HEK293 (cell line): ENCODE measurements at regions not wholly inside any gene's neighbourhood (a gene's known extent, or its start where the extent isn't known, plus 50 kb on each side); places are given as distances from the start of the nearest gene placed in this dataset.

Experiments used
- CTCF ChIA-PET: fragments of 350-600 bp; formaldehyde crosslinking; extraction: SDS; loops from one replicate; lab custom pipeline; 2021; ENCODE audit warnings: antibody characterized with exemption; lab: Yijun Ruan, JAX
- POLR2A ChIA-PET: fragments of 300-600 bp; formaldehyde crosslinking; extraction: SDS; loops from one replicate; lab custom pipeline; 2020; ENCODE audit warnings: antibody characterized with exemption, inconsistent platforms; lab: Yijun Ruan, JAX
- H3K27ac ChIP-seq: fragments of 200-500 bp; sonication (Bioruptor generic); 2 replicates; pipeline ENCODE4 v1.5.1; 2014; ENCODE audit warnings: low read depth, low read length, control low read depth, inconsistent platforms; ENCODE audit errors: extremely low read depth
- H3K36me3 ChIP-seq, 2 experiments: fragments of 200-500 bp in 1 of 2; sonication (Bioruptor generic) in 1 of 2; 1 replicate in 1 of 2; 2 replicates in 1 of 2; pipeline ENCODE4 v1.5.1; 2014 to 2017; ENCODE audit warnings: inconsistent platforms in 2 of 2, low read length in 2 of 2; ENCODE audit not compliant: control insufficient read depth in 2 of 2, insufficient read depth in 1 of 2
- H3K4me1 ChIP-seq: fragments of 200-500 bp; sonication (Bioruptor generic); 2 replicates; pipeline ENCODE4 v1.5.1; 2014; ENCODE audit warnings: mild to moderate bottlenecking, low read length, inconsistent platforms; ENCODE audit not compliant: control insufficient read depth, insufficient read depth
- H3K4me3 ChIP-seq: 2 replicates; pipeline ENCODE4 v1.5.1; 2011; ENCODE audit warnings: low read depth, mild to moderate bottlenecking, control low read depth, low read length, moderate library complexity
- H3K9me3 ChIP-seq: fragments of 200-500 bp; sonication (Bioruptor generic); 2 replicates; pipeline ENCODE4 v1.5.1; 2014; ENCODE audit warnings: low read depth, low read length, inconsistent platforms; ENCODE audit not compliant: control insufficient read depth, insufficient read depth
- SALL2 ChIP-seq: fragments of 450-650 bp; formaldehyde crosslinking; IDR thresholded peaks from 2 replicates; pipeline ENCODE4 v1.5.0; 2017; ENCODE audit warnings: missing biosample characterization, mild to moderate bottlenecking, missing genetic modification characterization, borderline replicate concordance
- SCRT2 ChIP-seq: fragments of 450-650 bp; formaldehyde crosslinking; IDR thresholded peaks from 2 replicates; pipeline ENCODE4 v1.5.1; 2016; ENCODE audit warnings: missing biosample characterization, missing genetic modification characterization
- TRIM28 ChIP-seq: IDR thresholded peaks from 2 replicates; pipeline ENCODE4 v1.6.1; 2011; ENCODE audit warnings: low read length, control low read depth, borderline replicate concordance
- ZBTB1 ChIP-seq: fragments of 450-650 bp; formaldehyde crosslinking; IDR thresholded peaks from 2 replicates; pipeline ENCODE4 v1.5.1; 2016; ENCODE audit warnings: missing biosample characterization, missing genetic modification characterization
- ZBTB7A ChIP-seq: fragments of 450-650 bp; formaldehyde crosslinking; IDR thresholded peaks from 2 replicates; pipeline ENCODE4 v1.5.1; 2016; ENCODE audit warnings: low read depth, missing biosample characterization, missing genetic modification characterization
- ZNF169 ChIP-seq: fragments of 450-650 bp; formaldehyde crosslinking; IDR thresholded peaks from 2 replicates; pipeline ENCODE4 v1.5.1; 2016; ENCODE audit warnings: missing biosample characterization, missing genetic modification characterization
- ZNF501 ChIP-seq: fragments of 450-650 bp; formaldehyde crosslinking; IDR thresholded peaks from 2 replicates; pipeline ENCODE4 v1.5.1; 2016; ENCODE audit warnings: missing biosample characterization, missing genetic modification characterization
- ZNF529 ChIP-seq: fragments of 450-650 bp; formaldehyde crosslinking; IDR thresholded peaks from 2 replicates; pipeline ENCODE4 v1.5.1; 2017; ENCODE audit warnings: missing genetic modification characterization, missing biosample characterization; ENCODE audit not compliant: insufficient replicate concordance
- ZNF555 ChIP-seq: fragments of 450-650 bp; formaldehyde crosslinking; conservative IDR thresholded peaks from 2 replicates; pipeline ENCODE4 v1.5.1; 2017; ENCODE audit warnings: missing biosample characterization, mild to moderate bottlenecking, missing genetic modification characterization, inconsistent platforms
- ZNF585B ChIP-seq: fragments of 450-650 bp; formaldehyde crosslinking; IDR thresholded peaks from 2 replicates; pipeline ENCODE4 v1.5.1; 2016; ENCODE audit warnings: missing biosample characterization, missing genetic modification characterization
- ZNF624 ChIP-seq: fragments of 450-650 bp; formaldehyde crosslinking; IDR thresholded peaks from 2 replicates; pipeline ENCODE4 v1.5.1; 2017; ENCODE audit warnings: missing biosample characterization, missing genetic modification characterization
- ZNF660 ChIP-seq: fragments of 450-650 bp; IDR thresholded peaks from 2 replicates; pipeline ENCODE4 v1.5.1; 2018; ENCODE audit warnings: missing biosample characterization, mild to moderate bottlenecking, missing genetic modification characterization
- ZNF76 ChIP-seq: fragments of 450-650 bp; formaldehyde crosslinking; IDR thresholded peaks from 2 replicates; pipeline ENCODE4; 2016; ENCODE audit warnings: low read depth, missing biosample characterization, missing genetic modification characterization, borderline replicate concordance
- ZNF776 ChIP-seq: fragments of 450-650 bp; formaldehyde crosslinking; IDR thresholded peaks from 2 replicates; pipeline ENCODE4 v1.5.0; 2017; ENCODE audit warnings: missing biosample characterization, missing genetic modification characterization, borderline replicate concordance
- ZNF792 ChIP-seq: fragments of 450-650 bp; formaldehyde crosslinking; IDR thresholded peaks from 2 replicates; pipeline ENCODE4 v1.5.1; 2016; ENCODE audit warnings: missing biosample characterization, missing genetic modification characterization
- TF ChIP-seq, protein P1 (sequence below): fragments of 450-650 bp; formaldehyde crosslinking; IDR thresholded peaks from 2 replicates; pipeline ENCODE4 v1.5.1; 2017; ENCODE audit warnings: missing biosample characterization, missing genetic modification characterization
- TF ChIP-seq, protein P2 (sequence below): fragments of 450-650 bp; formaldehyde crosslinking; IDR thresholded peaks from 2 replicates; pipeline ENCODE4 v1.5.1; 2016; ENCODE audit warnings: missing biosample characterization, missing genetic modification characterization
- TF ChIP-seq, protein P3 (sequence below): fragments of 450-650 bp; formaldehyde crosslinking; IDR thresholded peaks from 2 replicates; pipeline ENCODE4 v1.5.1; 2017; ENCODE audit warnings: missing biosample characterization, mild to moderate bottlenecking, missing genetic modification characterization, moderate library complexity
- TF ChIP-seq, protein P4 (sequence below): fragments of 450-650 bp; formaldehyde crosslinking; IDR thresholded peaks from 2 replicates; pipeline ENCODE4 v1.5.1; 2016; ENCODE audit warnings: missing biosample characterization, missing genetic modification characterization

DNA sequence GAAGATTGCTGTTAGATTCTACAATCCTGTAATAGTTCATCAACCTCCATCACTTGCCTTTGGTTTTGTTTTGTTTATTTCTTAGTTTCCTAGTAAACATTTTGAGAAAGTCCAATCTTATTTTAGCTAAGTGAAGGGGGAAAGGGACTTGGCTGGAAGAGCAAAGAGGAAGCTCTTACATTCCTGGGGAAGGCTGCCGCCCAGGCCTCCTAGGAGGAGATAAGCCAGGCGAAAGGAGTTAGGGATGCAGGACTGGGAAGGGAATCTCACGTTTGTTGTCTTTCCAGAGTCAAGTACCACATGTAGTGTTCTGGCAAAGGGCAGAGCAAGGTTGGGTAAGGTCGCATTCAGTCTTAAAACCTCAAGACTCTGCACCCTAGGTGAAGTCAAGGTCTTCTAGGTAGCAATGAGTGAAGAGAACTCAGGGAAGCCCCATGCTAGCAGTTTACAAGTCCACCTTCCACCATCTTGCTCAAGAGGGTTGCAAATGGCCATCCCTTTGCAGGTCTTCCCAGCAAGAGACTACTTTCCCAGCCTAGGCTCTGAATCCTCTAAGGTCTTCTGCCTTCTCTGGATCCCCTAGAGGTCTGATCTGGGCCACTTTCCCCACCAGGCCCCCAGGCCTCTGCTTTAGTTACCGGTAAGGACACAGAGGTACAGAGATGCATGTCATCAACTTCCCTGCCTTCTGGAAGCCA is 320.7 kb downstream of the CYP26B1 start (continued):
- TF ChIP-seq, protein P1, sequence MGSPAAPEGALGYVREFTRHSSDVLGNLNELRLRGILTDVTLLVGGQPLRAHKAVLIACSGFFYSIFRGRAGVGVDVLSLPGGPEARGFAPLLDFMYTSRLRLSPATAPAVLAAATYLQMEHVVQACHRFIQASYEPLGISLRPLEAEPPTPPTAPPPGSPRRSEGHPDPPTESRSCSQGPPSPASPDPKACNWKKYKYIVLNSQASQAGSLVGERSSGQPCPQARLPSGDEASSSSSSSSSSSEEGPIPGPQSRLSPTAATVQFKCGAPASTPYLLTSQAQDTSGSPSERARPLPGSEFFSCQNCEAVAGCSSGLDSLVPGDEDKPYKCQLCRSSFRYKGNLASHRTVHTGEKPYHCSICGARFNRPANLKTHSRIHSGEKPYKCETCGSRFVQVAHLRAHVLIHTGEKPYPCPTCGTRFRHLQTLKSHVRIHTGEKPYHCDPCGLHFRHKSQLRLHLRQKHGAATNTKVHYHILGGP (tag by site-specific recombination): no peak
- TF ChIP-seq TRIM28 (no peak), ZNF776 (tag by site-specific recombination) (no peak), ZNF792 (tag by site-specific recombination) (no peak), SALL2 (no peak), ZNF555 (tag by site-specific recombination) (no peak)
- TF ChIP-seq, protein P2, sequence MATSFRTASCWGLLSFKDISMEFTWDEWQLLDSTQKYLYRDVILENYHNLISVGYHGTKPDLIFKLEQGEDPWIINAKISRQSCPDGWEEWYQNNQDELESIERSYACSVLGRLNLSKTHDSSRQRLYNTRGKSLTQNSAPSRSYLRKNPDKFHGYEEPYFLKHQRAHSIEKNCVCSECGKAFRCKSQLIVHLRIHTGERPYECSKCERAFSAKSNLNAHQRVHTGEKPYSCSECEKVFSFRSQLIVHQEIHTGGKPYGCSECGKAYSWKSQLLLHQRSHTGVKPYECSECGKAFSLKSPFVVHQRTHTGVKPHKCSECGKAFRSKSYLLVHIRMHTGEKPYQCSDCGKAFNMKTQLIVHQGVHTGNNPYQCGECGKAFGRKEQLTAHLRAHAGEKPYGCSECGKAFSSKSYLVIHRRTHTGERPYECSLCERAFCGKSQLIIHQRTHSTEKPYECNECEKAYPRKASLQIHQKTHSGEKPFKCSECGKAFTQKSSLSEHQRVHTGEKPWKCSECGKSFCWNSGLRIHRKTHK (tag by site-specific recombination): no peak
- TF ChIP-seq, protein P3, sequence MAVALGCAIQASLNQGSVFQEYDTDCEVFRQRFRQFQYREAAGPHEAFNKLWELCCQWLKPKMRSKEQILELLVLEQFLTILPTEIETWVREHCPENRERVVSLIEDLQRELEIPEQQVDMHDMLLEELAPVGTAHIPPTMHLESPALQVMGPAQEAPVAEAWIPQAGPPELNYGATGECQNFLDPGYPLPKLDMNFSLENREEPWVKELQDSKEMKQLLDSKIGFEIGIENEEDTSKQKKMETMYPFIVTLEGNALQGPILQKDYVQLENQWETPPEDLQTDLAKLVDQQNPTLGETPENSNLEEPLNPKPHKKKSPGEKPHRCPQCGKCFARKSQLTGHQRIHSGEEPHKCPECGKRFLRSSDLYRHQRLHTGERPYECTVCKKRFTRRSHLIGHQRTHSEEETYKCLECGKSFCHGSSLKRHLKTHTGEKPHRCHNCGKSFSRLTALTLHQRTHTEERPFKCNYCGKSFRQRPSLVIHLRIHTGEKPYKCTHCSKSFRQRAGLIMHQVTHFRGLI (tag by site-specific recombination): no peak
- TF ChIP-seq, protein P4, sequence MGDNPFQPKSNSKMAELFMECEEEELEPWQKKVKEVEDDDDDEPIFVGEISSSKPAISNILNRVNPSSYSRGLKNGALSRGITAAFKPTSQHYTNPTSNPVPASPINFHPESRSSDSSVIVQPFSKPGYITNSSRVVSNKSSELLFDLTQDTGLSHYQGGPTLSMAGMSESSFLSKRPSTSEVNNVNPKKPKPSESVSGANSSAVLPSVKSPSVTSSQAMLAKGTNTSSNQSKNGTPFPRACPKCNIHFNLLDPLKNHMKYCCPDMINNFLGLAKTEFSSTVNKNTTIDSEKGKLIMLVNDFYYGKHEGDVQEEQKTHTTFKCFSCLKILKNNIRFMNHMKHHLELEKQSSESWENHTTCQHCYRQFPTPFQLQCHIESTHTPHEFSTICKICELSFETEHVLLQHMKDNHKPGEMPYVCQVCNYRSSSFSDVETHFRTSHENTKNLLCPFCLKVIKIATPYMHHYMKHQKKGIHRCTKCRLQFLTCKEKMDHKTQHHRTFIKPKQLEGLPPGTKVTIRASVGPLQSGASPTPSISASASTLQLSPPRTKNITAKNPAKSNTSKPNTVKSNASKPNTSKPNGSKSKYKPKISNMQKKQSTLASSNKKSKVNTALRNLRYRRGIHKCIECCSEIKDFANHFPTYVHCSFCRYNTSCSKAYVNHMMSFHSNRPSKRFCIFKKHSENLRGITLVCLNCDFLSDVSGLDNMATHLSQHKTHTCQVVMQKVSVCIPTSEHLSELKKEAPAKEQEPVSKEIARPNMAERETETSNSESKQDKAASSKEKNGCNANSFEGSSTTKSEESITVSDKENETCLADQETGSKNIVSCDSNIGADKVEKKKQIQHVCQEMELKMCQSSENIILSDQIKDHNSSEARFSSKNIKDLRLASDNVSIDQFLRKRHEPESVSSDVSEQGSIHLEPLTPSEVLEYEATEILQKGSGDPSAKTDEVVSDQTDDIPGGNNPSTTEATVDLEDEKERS (tag by site-specific recombination): no peak

DNA sequence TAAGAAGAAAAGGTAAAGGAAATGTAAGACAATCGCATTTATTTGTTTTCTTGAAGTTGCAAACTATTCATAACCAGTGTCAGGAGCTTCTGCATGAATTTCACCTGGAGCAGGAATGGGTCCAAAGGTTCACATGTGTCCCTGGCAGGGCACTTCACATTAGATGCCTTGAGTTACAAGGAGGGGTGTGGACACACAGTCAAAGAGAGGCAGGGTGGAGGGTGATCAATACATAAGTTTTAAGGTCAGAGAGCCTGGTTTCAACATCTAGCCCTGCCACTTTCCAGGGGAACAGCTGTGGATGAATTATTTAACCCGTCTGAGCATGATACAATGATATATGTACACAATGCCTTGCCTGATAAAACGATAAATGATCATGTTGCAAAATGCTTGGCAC is 321.4 kb downstream of the CYP26B1 start:
- CTCF ChIA-PET: interaction anchor here (0.6 to 1.2 kb wide), 4 partner anchors 27 to 1427 kb away, joined by 3 to 4 read pairs (median 4); no protein-coding TSS in a partner anchor
- H3K4me1 ChIP-seq: no peaks in the 10 kb centered on the region

DNA sequence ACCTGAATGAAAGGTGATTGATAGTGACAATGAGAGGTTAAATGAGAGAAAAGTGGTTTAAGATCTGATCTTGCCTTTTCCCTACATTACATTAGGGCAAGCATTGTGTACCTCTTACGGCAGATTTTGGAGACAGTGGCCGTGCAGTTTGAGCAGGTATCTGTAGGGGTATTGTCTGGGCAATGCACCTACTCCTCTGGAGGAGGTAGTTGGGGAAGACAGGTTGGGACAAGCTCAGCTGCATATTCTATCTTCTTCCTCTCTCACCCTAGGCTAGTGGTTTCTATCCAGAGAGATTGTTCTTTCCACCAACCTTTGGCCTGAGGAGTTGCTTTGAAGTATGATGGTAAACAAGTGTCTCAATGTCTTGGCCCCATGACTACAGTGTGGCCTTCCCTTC is 323.2 kb downstream of the CYP26B1 start:
- ChIA-PET POLR2A (no interaction called here), CTCF (interaction anchor here (0.5 to 1.5 kb wide), 2 partner anchors 25 to 28 kb away, joined by 3 read pairs; no protein-coding TSS in a partner anchor)
- no peak overlapping the region for H3K4me3 ChIP-seq
- no peaks in the 10 kb centered on the region for H3K36me3 ChIP-seq
- H3K9me3 ChIP-seq: no peaks in the 10 kb centered on the region
- H3K27ac ChIP-seq: no peak overlapping the region
- TF ChIP-seq ZBTB1 (tag by site-specific recombination): no peak
- no peak for TF ChIP-seq ZNF624 (tag by site-specific recombination)
- H3K4me1 ChIP-seq: no peaks in the 10 kb centered on the region

More for the DNA sequence above, 321.4 kb downstream of the CYP26B1 start:
- no peak overlapping the region for H3K4me3 ChIP-seq
- H3K9me3 ChIP-seq: no peaks in the 10 kb centered on the region
- POLR2A ChIA-PET: no interaction called here
- TF ChIP-seq ZNF501: no peak
- TF ChIP-seq SALL2: no peak
- no peak for TF ChIP-seq ZNF76 (tag by site-specific recombination)
- no peak for TF ChIP-seq ZNF660 (tag by site-specific recombination)
- TF ChIP-seq SCRT2 (tag by site-specific recombination): no peak
- TF ChIP-seq ZNF169: no peak
- no peak for TF ChIP-seq ZNF529 (tag by site-specific recombination)
- no peak for TF ChIP-seq ZBTB7A (tag by site-specific recombination)
- no peak for TF ChIP-seq ZNF585B (tag by site-specific recombination)
- no peaks in the 10 kb centered on the region for H3K36me3 ChIP-seq
- H3K27ac ChIP-seq: no peak overlapping the region
